Body of pancreas (tissue), 4 donors: ENCODE measurements at regions not wholly inside any gene's neighbourhood (a gene's known extent, or its start where the extent isn't known, plus 50 kb on each side); places are given as distances from the start of the nearest gene placed in this dataset.

Source experiments
- POLR2A ChIP-seq, 3 donors: fragments of 450-650 bp; IDR thresholded peaks; one replicate each; pipeline ENCODE4 v1.6.1; 2016; ENCODE audit warnings: antibody characterized with exemption in 3 of 3, mild to moderate bottlenecking in 2 of 3
- TF ChIP-seq, protein P1 (sequence below), 7 experiments: fragments of 450-650 bp in 4 of 7; fragments of 200-600 bp in 3 of 7; sonication (generic) in 3 of 7; IDR thresholded peaks; one replicate each; pipeline ENCODE4 v1.5.1; 2016 to 2019; ENCODE audit warnings: antibody characterized with exemption in 7 of 7

DNA sequence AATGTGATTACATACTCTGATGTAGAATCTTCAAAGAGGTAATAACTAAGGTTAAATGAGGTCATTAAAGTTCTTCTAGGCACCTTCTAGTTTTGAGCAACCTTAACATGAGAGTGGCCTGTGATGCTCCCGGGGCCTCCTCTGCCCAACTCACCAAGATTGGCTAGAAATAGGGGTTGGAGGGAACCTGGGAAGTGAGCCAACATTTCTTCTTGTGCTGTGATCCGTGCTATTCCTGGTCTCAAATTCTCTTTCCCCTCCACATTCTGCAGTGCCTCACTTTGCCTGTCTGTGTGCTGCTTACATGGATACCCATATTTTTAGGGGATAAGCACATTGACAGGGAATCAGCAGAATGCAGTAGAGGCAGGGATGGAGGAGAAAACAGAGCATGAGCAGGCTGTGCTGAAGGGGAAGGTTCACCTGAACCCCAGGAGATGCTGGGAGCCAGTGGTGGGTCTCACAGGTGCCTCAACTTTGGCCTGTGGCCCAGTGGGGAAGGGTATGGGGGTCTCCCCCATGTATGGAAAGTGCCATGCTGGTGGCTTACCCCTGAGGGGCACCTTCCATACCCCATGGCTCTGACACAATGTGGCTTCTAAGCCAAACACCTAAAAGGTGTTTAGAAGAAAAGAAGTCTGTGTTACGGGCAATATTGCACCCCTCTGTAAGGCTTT, 164.7 kb upstream of the CHD6 start:
- TF ChIP-seq, protein P1, sequence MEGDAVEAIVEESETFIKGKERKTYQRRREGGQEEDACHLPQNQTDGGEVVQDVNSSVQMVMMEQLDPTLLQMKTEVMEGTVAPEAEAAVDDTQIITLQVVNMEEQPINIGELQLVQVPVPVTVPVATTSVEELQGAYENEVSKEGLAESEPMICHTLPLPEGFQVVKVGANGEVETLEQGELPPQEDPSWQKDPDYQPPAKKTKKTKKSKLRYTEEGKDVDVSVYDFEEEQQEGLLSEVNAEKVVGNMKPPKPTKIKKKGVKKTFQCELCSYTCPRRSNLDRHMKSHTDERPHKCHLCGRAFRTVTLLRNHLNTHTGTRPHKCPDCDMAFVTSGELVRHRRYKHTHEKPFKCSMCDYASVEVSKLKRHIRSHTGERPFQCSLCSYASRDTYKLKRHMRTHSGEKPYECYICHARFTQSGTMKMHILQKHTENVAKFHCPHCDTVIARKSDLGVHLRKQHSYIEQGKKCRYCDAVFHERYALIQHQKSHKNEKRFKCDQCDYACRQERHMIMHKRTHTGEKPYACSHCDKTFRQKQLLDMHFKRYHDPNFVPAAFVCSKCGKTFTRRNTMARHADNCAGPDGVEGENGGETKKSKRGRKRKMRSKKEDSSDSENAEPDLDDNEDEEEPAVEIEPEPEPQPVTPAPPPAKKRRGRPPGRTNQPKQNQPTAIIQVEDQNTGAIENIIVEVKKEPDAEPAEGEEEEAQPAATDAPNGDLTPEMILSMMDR (IDR thresholded peaks at IDR 0.05): no peak
- no peak for TF ChIP-seq POLR2A (IDR thresholded peaks at IDR 0.05)
